ENCODE measurements at regions not wholly inside any gene's neighbourhood (a gene's known extent, or its start where the extent isn't known, plus 50 kb on each side); places are given as distances from the start of the nearest gene placed in this dataset.

- no peak for DNase-seq
These were observed 806.2 kb downstream of the MTRR start for GRCh38 chr5:8675182-8675581.

GRCh38 chr5:8676695-8677094 is 807.7 kb downstream of the MTRR start:
- DNase-seq, result no peak

- DNase-seq, result no peak
These were observed 813.4 kb downstream of the MTRR start for GRCh38 chr5:8682381-8682780.

- no peak for DNase-seq
These were observed 814.5 kb downstream of the MTRR start for GRCh38 chr5:8683496-8683895.

GRCh38 chr5:8685704-8686103 is 816.8 kb downstream of the MTRR start:
- no peak for DNase-seq

- DNase-seq, result no peak
These were observed 817.8 kb downstream of the MTRR start for GRCh38 chr5:8686707-8687106.

- DNase-seq, result no peak
These were observed 820.8 kb downstream of the MTRR start for GRCh38 chr5:8689773-8690172.

GRCh38 chr5:8691221-8691620 is 822.3 kb downstream of the MTRR start:
- no peak for DNase-seq

- no peak for DNase-seq
These were observed 824.4 kb downstream of the MTRR start for GRCh38 chr5:8693341-8693844.

- no peak for DNase-seq
These were observed 825.6 kb downstream of the MTRR start for GRCh38 chr5:8694545-8694944.

GRCh38 chr5:8695902-8696845 is 827.2 kb downstream of the MTRR start:
- no peak for DNase-seq

- DNase-seq, result no peak
These were observed 831.3 kb downstream of the MTRR start for GRCh38 chr5:8700222-8700621.

- no peak for DNase-seq
These were observed 831.7 kb downstream of the MTRR start for GRCh38 chr5:8700671-8701070.

- DNase-seq, result no peak
These were observed 832.3 kb downstream of the MTRR start for GRCh38 chr5:8701251-8701650.

- no peak for DNase-seq
These were observed 835.4 kb downstream of the SEMA5A start for GRCh38 chr5:8710426-8710930.

GRCh38 chr5:8714198-8714597 is 831.7 kb downstream of the SEMA5A start:
- no peak for DNase-seq

- DNase-seq, result no peak
These were observed 831.0 kb downstream of the SEMA5A start for GRCh38 chr5:8714861-8715260.

GRCh38 chr5:8719796-8720195 is 826.1 kb downstream of the SEMA5A start:
- no peak for DNase-seq

- DNase-seq, result no peak
These were observed 825.4 kb downstream of the SEMA5A start for GRCh38 chr5:8720506-8720905.

- no peak for DNase-seq
These were observed 824.3 kb downstream of the SEMA5A start for GRCh38 chr5:8721536-8721935.

- no peak for DNase-seq
These were observed 819.4 kb downstream of the SEMA5A start for GRCh38 chr5:8726383-8727036.

GRCh38 chr5:8727396-8727795 is 818.5 kb downstream of the SEMA5A start:
- no peak for DNase-seq

GRCh38 chr5:8729437-8729836 is 816.4 kb downstream of the SEMA5A start:
- DNase-seq, result no peak

GRCh38 chr5:8730194-8730593 is 815.7 kb downstream of the SEMA5A start:
- DNase-seq, result no peak
